ENCODE measurements at regions not wholly inside any gene's neighbourhood (a gene's known extent, or its start where the extent isn't known, plus 50 kb on each side); places are given as distances from the start of the nearest gene placed in this dataset.
A peak's percentile ranks its signal among the peaks of the same experiment; 100 is the strongest.

- no peak overlapping the region for H3K27ac ChIP-seq
- ChIA-PET POLR2A (ENCODE audit: low non-redundant PET) (no interaction called here), CTCF (no interaction called here)
- no peak for TF ChIP-seq CTCF (conservative IDR thresholded peaks at IDR 0.05; ENCODE audit: low read depth)
- DNase-seq (ENCODE audit: low spot score) = no peak
These were observed 945.4 kb downstream of the SI start for GRCh38 chr3:164132878-164133277.

- H3K27ac ChIP-seq = no peak overlapping the region
- ChIA-PET POLR2A (ENCODE audit: low non-redundant PET) (no interaction called here), CTCF (no interaction called here)
- no peak for TF ChIP-seq CTCF (conservative IDR thresholded peaks at IDR 0.05; ENCODE audit: low read depth)
- no peak for DNase-seq (ENCODE audit: low spot score)
These were observed 964.6 kb downstream of the SI start for GRCh38 chr3:164113371-164114332.

GRCh38 chr3:164096352-164096751 is 981.9 kb downstream of the SI start:
- no peak overlapping the region for H3K27ac ChIP-seq

GRCh38 chr3:164095949-164096348 is 982.3 kb downstream of the SI start:
- ChIA-PET POLR2A (ENCODE audit: low non-redundant PET) (no interaction called here), CTCF (no interaction called here)
- no peak for TF ChIP-seq CTCF (conservative IDR thresholded peaks at IDR 0.05; ENCODE audit: low read depth)
- no peak for DNase-seq (ENCODE audit: low spot score)
- no peak overlapping the region for H3K27ac ChIP-seq

More at GRCh38 chr3:164096352-164096751, 981.9 kb downstream of the SI start:
- CTCF ChIA-PET = no interaction called here
- no peak for DNase-seq (ENCODE audit: low spot score)
- no peak for TF ChIP-seq CTCF (conservative IDR thresholded peaks at IDR 0.05; ENCODE audit: low read depth)
- POLR2A ChIA-PET (ENCODE audit: low non-redundant PET) = no interaction called here

GRCh38 chr3:164095279-164095678 is 983.0 kb downstream of the SI start:
- CTCF ChIA-PET = no interaction called here
- no peak for TF ChIP-seq CTCF (conservative IDR thresholded peaks at IDR 0.05; ENCODE audit: low read depth)

GRCh38 chr3:164094546-164094945 is 983.8 kb downstream of the SI start:
- TF ChIP-seq CTCF (conservative IDR thresholded peaks at IDR 0.05; ENCODE audit: low read depth) = no peak
- POLR2A ChIA-PET (ENCODE audit: low non-redundant PET) = no interaction called here
- CTCF ChIA-PET = no interaction called here
- DNase-seq (ENCODE audit: low spot score) = peak; percentile 4
- no peak overlapping the region for H3K27ac ChIP-seq

More at GRCh38 chr3:164095279-164095678, 983.0 kb downstream of the SI start:
- no peak overlapping the region for H3K27ac ChIP-seq
- POLR2A ChIA-PET (ENCODE audit: low non-redundant PET) = no interaction called here
- no peak for DNase-seq (ENCODE audit: low spot score)
